Mesenchymal stem cell (in vitro differentiated cells and primary cell): ENCODE measurements at regions not wholly inside any gene's neighbourhood (a gene's known extent, or its start where the extent isn't known, plus 50 kb on each side); places are given as distances from the start of the nearest gene placed in this dataset.
A peak's percentile ranks its signal among the peaks of the same experiment; 100 is the strongest.

Experiments used
- DNase-seq: peaks from one replicate; pipeline ENCODE4 v3.0.0-alpha.2; 2013
- H2AFZ ChIP-seq: one replicate; pipeline ENCODE4 v1.6.1; 2013; ENCODE audit warnings: low read depth, mild to moderate bottlenecking, control low read depth, inconsistent platforms, low read length, moderate library complexity
- H2AK5ac ChIP-seq: 2 replicates; pipeline ENCODE4 v1.6.1; 2013; ENCODE audit warnings: low read length, moderate library complexity, mild to moderate bottlenecking, inconsistent platforms; ENCODE audit not compliant: severe bottlenecking
- H2BK120ac ChIP-seq: one replicate; pipeline ENCODE4 v1.6.1; 2013; ENCODE audit warnings: low read depth, mild to moderate bottlenecking, inconsistent platforms, low read length, moderate library complexity
- H2BK12ac ChIP-seq, 2 experiments: one replicate each; pipeline ENCODE4 v1.6.1; 2013; ENCODE audit warnings: inconsistent platforms in 2 of 2, low read length in 2 of 2, mild to moderate bottlenecking in 2 of 2, moderate library complexity in 2 of 2, control low read depth in 1 of 2
- H2BK15ac ChIP-seq: one replicate; pipeline ENCODE4 v1.6.1; 2013; ENCODE audit warnings: mild to moderate bottlenecking, low read depth, inconsistent platforms; ENCODE audit not compliant: poor library complexity, severe bottlenecking
- H2BK5ac ChIP-seq: 2 replicates; pipeline ENCODE4 v1.6.1; 2013; ENCODE audit warnings: low read depth, mild to moderate bottlenecking, low read length, control low read depth, inconsistent platforms; ENCODE audit not compliant: poor library complexity, severe bottlenecking
- H3K14ac ChIP-seq, 2 experiments: one replicate each; pipeline ENCODE4 v1.6.1; 2013; ENCODE audit warnings: inconsistent platforms in 2 of 2, low read length in 2 of 2, control low read depth in 1 of 2, mild to moderate bottlenecking in 1 of 2, moderate library complexity in 1 of 2
- H3K18ac ChIP-seq, 2 experiments: one replicate each; pipeline ENCODE4 v1.6.1; 2013; ENCODE audit warnings: inconsistent platforms in 2 of 2, low read length in 2 of 2, control low read depth in 1 of 2, low read depth in 1 of 2, mild to moderate bottlenecking in 1 of 2
- H3K23ac ChIP-seq, 2 experiments: one replicate each; pipeline ENCODE4 v1.6.1; 2013; ENCODE audit warnings: inconsistent platforms in 2 of 2, low read length in 2 of 2, mild to moderate bottlenecking in 2 of 2, moderate library complexity in 2 of 2, control low read depth in 1 of 2
- H3K27ac ChIP-seq: 2 replicates; pipeline ENCODE4 v1.5.1; 2013; ENCODE audit warnings: mild to moderate bottlenecking, moderate library complexity, low read length, control low read depth, inconsistent platforms; ENCODE audit not compliant: poor library complexity, severe bottlenecking
- H3K27me3 ChIP-seq, 2 experiments: 2 replicates each; pipeline versions ENCODE4 v1.6.1 to v1.7.0; 2013; ENCODE audit warnings: low read length in 2 of 2, mild to moderate bottlenecking in 2 of 2, moderate library complexity in 2 of 2, control low read depth in 1 of 2, inconsistent platforms in 1 of 2; ENCODE audit not compliant: control insufficient read depth in 1 of 2, insufficient read depth in 1 of 2
- H3K36me3 ChIP-seq, 2 experiments: 2 replicates each; pipeline versions ENCODE4 v1.6.1 to v1.7.0; 2013; ENCODE audit warnings: low read length in 2 of 2, control low read depth in 1 of 2, inconsistent platforms in 1 of 2, low read depth in 1 of 2, mild to moderate bottlenecking in 1 of 2; ENCODE audit not compliant: insufficient read depth in 2 of 2, control insufficient read depth in 1 of 2
- H3K4ac ChIP-seq, 2 experiments: one replicate each; pipeline ENCODE4 v1.6.1; 2013; ENCODE audit warnings: inconsistent platforms in 2 of 2, low read length in 2 of 2, mild to moderate bottlenecking in 2 of 2, moderate library complexity in 2 of 2, control low read depth in 1 of 2, low read depth in 1 of 2
- H3K4me1 ChIP-seq: 2 replicates; pipeline ENCODE4 v1.6.1; 2013; ENCODE audit warnings: low read depth, low read length, control low read depth; ENCODE audit not compliant: control insufficient read depth, insufficient read depth
- H3K4me2 ChIP-seq: 2 replicates; pipeline ENCODE4 v1.6.1; 2013; ENCODE audit warnings: low read length, mild to moderate bottlenecking, inconsistent platforms; ENCODE audit not compliant: poor library complexity, severe bottlenecking
- H3K4me3 ChIP-seq, 2 experiments: 2 replicates each; pipeline versions ENCODE4 v1.5.1 to v1.7.0; 2013; ENCODE audit warnings: low read length in 2 of 2, mild to moderate bottlenecking in 2 of 2, control low read depth in 1 of 2, low read depth in 1 of 2; ENCODE audit not compliant: insufficient read depth in 1 of 2
- H3K79me1 ChIP-seq: replicated peaks from 2 replicates; pipeline ENCODE4 v1.6.1; 2013; ENCODE audit warnings: mild to moderate bottlenecking, control low read depth, low read length, inconsistent platforms; ENCODE audit not compliant: poor library complexity, severe bottlenecking
- H3K9ac ChIP-seq: 2 replicates; pipeline ENCODE4 v1.7.0; 2013; ENCODE audit warnings: mild to moderate bottlenecking, low read length, moderate library complexity
- H3K9me3 ChIP-seq: 2 replicates; pipeline ENCODE4 v1.7.0; 2013; ENCODE audit warnings: mild to moderate bottlenecking, low read length; ENCODE audit not compliant: control insufficient read depth
- H4K8ac ChIP-seq: one replicate; pipeline ENCODE4 v1.6.1; 2013; ENCODE audit warnings: inconsistent platforms, mild to moderate bottlenecking, low read length, moderate library complexity
- H4K91ac ChIP-seq: one replicate; pipeline ENCODE4 v1.6.1; 2013; ENCODE audit warnings: mild to moderate bottlenecking, low read length, inconsistent platforms
- WGBS: methylation state at CpG from one replicate; pipeline ENCODE4 v1.1.7; 2013; ENCODE audit warnings: mixed read lengths; 5-methylcytosine and 5-hydroxymethylcytosine counted together

- Histone ChIP-seq H3K18ac (no peak overlapping the region), H2AFZ (no peak overlapping the region), H3K9me3 (no peaks in the 10 kb centered on the region), H2BK5ac (no peak overlapping the region), H3K9ac (no peak overlapping the region), H2BK120ac (no peak overlapping the region), H3K27ac (peak overlapping the region; percentile 57), H3K27me3 (no peaks in the 10 kb centered on the region), H4K91ac (no peak overlapping the region), H2BK15ac (no peak overlapping the region), H2AK5ac (no peak overlapping the region), H2BK12ac (no peak overlapping the region), H3K36me3 (no peaks in the 10 kb centered on the region), H3K79me1 (no peaks in the 10 kb centered on the region), H3K4me1 (peaks cover 4% of the 10 kb centered on the region), H3K4me2 (no peak overlapping the region), H3K23ac (no peak overlapping the region), H3K14ac (no peak overlapping the region), H4K8ac (no peak overlapping the region), H3K4ac (no peak overlapping the region), H3K4me3 (no peak overlapping the region)
- 100% methylated on average over 2 of the region's 2 CpGs for WGBS
- DNase-seq = no peak
These were observed 177.8 kb upstream of the DKK2 start for GRCh38 chr4:107213880-107214279.

- no peak for DNase-seq
- H4K8ac ChIP-seq = no peak overlapping the region
- no peak overlapping the region for H2BK5ac ChIP-seq
These were observed 177.3 kb upstream of the DKK2 start for GRCh38 chr4:107213410-107213809.

GRCh38 chr4:107212565-107212964 is 176.5 kb upstream of the DKK2 start:
- no peak overlapping the region for H2BK120ac ChIP-seq
- no peak overlapping the region for H3K14ac ChIP-seq
- no peak overlapping the region for H2BK15ac ChIP-seq
- no peak overlapping the region for H4K8ac ChIP-seq
- H4K91ac ChIP-seq = no peak overlapping the region
- H3K23ac ChIP-seq = no peak overlapping the region
- H3K79me1 ChIP-seq = no peaks in the 10 kb centered on the region
- no peak overlapping the region for H3K4ac ChIP-seq
- no peak overlapping the region for H3K18ac ChIP-seq
- H3K4me2 ChIP-seq = no peak overlapping the region
- H2AFZ ChIP-seq = no peak overlapping the region
- peaks cover 4% of the 10 kb centered on the region for H3K4me1 ChIP-seq
- H3K27ac ChIP-seq = no peak overlapping the region
- 100% methylated on average over 1 of the region's 2 CpGs for WGBS
- H3K9me3 ChIP-seq = no peaks in the 10 kb centered on the region
- DNase-seq = no peak
- H2AK5ac ChIP-seq = no peak overlapping the region
- H2BK5ac ChIP-seq = no peak overlapping the region
- no peak overlapping the region for H2BK12ac ChIP-seq
- no peaks in the 10 kb centered on the region for H3K36me3 ChIP-seq
- no peak overlapping the region for H3K9ac ChIP-seq
- H3K27me3 ChIP-seq = no peaks in the 10 kb centered on the region
- H3K4me3 ChIP-seq = no peak overlapping the region

More at GRCh38 chr4:107213410-107213809, 177.3 kb upstream of the DKK2 start:
- no peak overlapping the region for H3K9ac ChIP-seq
- H3K9me3 ChIP-seq = no peaks in the 10 kb centered on the region
- no peak overlapping the region for H2BK12ac ChIP-seq
- WGBS = 78% methylated on average over 3 of the region's 3 CpGs
- H3K36me3 ChIP-seq = no peaks in the 10 kb centered on the region
- no peak overlapping the region for H3K23ac ChIP-seq
- H3K4me2 ChIP-seq = no peak overlapping the region
- no peak overlapping the region for H3K4ac ChIP-seq
- no peak overlapping the region for H3K4me3 ChIP-seq
- peaks cover 4% of the 10 kb centered on the region for H3K4me1 ChIP-seq
- H3K14ac ChIP-seq = no peak overlapping the region
- H2AFZ ChIP-seq = no peak overlapping the region
- H3K27ac ChIP-seq = peak overlapping the region; percentile 30
- no peaks in the 10 kb centered on the region for H3K27me3 ChIP-seq
- H3K18ac ChIP-seq = no peak overlapping the region
- no peak overlapping the region for H2BK120ac ChIP-seq
- no peaks in the 10 kb centered on the region for H3K79me1 ChIP-seq
- H2AK5ac ChIP-seq = no peak overlapping the region
- H4K91ac ChIP-seq = no peak overlapping the region
- H2BK15ac ChIP-seq = no peak overlapping the region

GRCh38 chr4:107210450-107211239 is 174.5 kb upstream of the DKK2 start:
- H3K36me3 ChIP-seq = no peaks in the 10 kb centered on the region
- H3K27me3 ChIP-seq = no peaks in the 10 kb centered on the region
- H3K9me3 ChIP-seq = no peaks in the 10 kb centered on the region
- no peak overlapping the region for H3K14ac ChIP-seq
- no peak overlapping the region for H3K23ac ChIP-seq
- H2BK120ac ChIP-seq = no peak overlapping the region
- no peaks in the 10 kb centered on the region for H3K79me1 ChIP-seq
- peak overlapping the region in 1 of 2 experiments; percentile 38 for H3K4me3 ChIP-seq
- H2BK15ac ChIP-seq = no peak overlapping the region
- no peak overlapping the region for H2AK5ac ChIP-seq
- 93% methylated on average over 13 of the region's 13 CpGs for WGBS
- H3K4me2 ChIP-seq = peak overlapping the region; percentile 18
- no peak overlapping the region for H3K9ac ChIP-seq
- peak overlapping the region; percentile 72 for H4K8ac ChIP-seq
- H2BK12ac ChIP-seq = no peak overlapping the region
- H3K4me1 ChIP-seq = peaks cover 6% of the 10 kb centered on the region
- H3K27ac ChIP-seq = peak overlapping the region; percentile 6
- DNase-seq = peak; percentile 21
- H2BK5ac ChIP-seq = no peak overlapping the region
- H3K18ac ChIP-seq = peak overlapping the region in 1 of 2 experiments; percentile 34
- peak overlapping the region in 1 of 2 experiments; percentile 31 for H3K4ac ChIP-seq
- no peak overlapping the region for H2AFZ ChIP-seq
- H4K91ac ChIP-seq = peak overlapping the region; percentile 7
